ENCODE measurements at regions not wholly inside any gene's neighbourhood (a gene's known extent, or its start where the extent isn't known, plus 50 kb on each side); places are given as distances from the start of the nearest gene placed in this dataset.

GRCh38 chr16:66265556-66266141 is 100.8 kb upstream of the CDH5 start:
- Mint-ChIP-seq H3K27ac (no peak overlapping the region), H3K36me3 (ENCODE audit: low read depth) (no peaks in the 10 kb centered on the region), H3K4me3 (no peak overlapping the region), H3K9me3 (no peaks in the 10 kb centered on the region), H3K27me3 (peaks cover 51% of the 10 kb centered on the region), H3K4me1 (ENCODE audit: low read depth) (peaks cover 6% of the 10 kb centered on the region)
- DNase-seq: no peak

- no peak overlapping the region for H3K27ac Mint-ChIP-seq
- H3K4me1 Mint-ChIP-seq (ENCODE audit: low read depth): peaks cover 5% of the 10 kb centered on the region
- no peaks in the 10 kb centered on the region for H3K9me3 Mint-ChIP-seq
- peaks cover 49% of the 10 kb centered on the region for H3K27me3 Mint-ChIP-seq
- no peaks in the 10 kb centered on the region for H3K36me3 Mint-ChIP-seq (ENCODE audit: low read depth)
- H3K4me3 Mint-ChIP-seq: no peak overlapping the region
- no peak for DNase-seq
Measured at GRCh38 chr16:66265048-66265415, 101.5 kb upstream of the CDH5 start.

DNA sequence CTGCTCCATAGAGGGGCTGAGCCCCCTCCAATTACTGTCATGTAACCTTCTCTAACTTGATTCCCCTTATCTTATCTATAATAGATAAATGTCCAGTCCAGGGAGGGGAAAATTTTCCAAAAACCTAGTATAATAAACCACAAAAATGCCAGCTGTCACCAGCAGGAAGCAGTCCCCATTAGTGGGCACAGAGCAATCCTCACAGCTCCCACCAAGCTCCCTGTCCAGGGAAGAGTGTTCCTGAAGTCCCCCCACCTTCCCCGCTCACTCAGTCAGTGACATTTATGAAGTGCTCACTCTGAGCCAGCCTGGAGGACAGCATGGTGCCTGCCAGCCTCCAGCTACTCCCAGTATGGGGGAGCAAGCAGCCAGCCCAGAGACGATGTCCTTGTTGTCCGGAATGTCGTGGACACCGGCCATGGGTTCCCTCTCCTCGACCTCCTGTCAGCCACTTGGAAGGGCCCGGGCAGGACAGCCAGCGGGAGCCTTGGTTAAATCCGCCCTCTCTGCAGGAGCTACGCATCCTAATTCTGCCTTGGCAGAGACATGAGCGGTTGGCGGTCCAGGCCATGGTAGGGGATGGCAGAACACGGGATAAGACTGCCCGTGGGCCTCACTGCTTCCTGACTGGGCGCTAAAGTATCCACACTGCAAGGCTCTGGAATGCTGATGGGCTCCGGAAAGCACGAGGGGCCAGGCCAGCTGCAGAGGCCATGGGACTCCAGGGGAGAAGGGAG is 102.0 kb upstream of the CDH5 start:
- Mint-ChIP-seq H3K27ac (no peak overlapping the region), H3K4me1 (ENCODE audit: low read depth) (peaks cover 5% of the 10 kb centered on the region), H3K36me3 (ENCODE audit: low read depth) (no peaks in the 10 kb centered on the region), H3K9me3 (no peaks in the 10 kb centered on the region), H3K4me3 (no peak overlapping the region), H3K27me3 (peaks cover 48% of the 10 kb centered on the region)
- DNase-seq: no peak

DNA sequence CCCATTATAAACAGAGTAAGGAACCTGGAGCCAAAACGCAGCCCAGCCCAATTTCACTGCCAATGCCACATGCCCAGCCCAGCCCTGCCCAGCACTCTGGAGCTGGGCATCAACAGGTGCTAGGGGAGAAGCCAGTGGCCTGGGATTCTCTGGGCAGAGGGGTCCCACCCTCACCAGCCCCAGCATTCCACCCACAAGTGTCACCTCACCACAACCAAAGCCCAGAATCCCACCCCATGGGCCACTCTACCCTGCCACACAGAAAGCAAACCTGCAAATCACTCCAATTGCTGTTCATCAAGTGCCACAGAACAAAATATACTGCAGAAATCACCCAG is 102.5 kb upstream of the CDH5 start:
- no peak overlapping the region for H3K27ac Mint-ChIP-seq
- no peaks in the 10 kb centered on the region for H3K36me3 Mint-ChIP-seq (ENCODE audit: low read depth)
- no peak for DNase-seq
- H3K4me3 Mint-ChIP-seq: no peak overlapping the region
- H3K27me3 Mint-ChIP-seq: peaks cover 44% of the 10 kb centered on the region
- H3K9me3 Mint-ChIP-seq: no peaks in the 10 kb centered on the region
- peaks cover 5% of the 10 kb centered on the region for H3K4me1 Mint-ChIP-seq (ENCODE audit: low read depth)

GRCh38 chr16:66263168-66263972 is 103.1 kb upstream of the CDH5 start:
- no peak overlapping the region for H3K4me3 Mint-ChIP-seq
- DNase-seq: no peak
- no peak overlapping the region for H3K27ac Mint-ChIP-seq
- peaks cover 5% of the 10 kb centered on the region for H3K4me1 Mint-ChIP-seq (ENCODE audit: low read depth)
- H3K36me3 Mint-ChIP-seq (ENCODE audit: low read depth): no peaks in the 10 kb centered on the region
- peaks cover 42% of the 10 kb centered on the region for H3K27me3 Mint-ChIP-seq
- H3K9me3 Mint-ChIP-seq: no peaks in the 10 kb centered on the region

DNA sequence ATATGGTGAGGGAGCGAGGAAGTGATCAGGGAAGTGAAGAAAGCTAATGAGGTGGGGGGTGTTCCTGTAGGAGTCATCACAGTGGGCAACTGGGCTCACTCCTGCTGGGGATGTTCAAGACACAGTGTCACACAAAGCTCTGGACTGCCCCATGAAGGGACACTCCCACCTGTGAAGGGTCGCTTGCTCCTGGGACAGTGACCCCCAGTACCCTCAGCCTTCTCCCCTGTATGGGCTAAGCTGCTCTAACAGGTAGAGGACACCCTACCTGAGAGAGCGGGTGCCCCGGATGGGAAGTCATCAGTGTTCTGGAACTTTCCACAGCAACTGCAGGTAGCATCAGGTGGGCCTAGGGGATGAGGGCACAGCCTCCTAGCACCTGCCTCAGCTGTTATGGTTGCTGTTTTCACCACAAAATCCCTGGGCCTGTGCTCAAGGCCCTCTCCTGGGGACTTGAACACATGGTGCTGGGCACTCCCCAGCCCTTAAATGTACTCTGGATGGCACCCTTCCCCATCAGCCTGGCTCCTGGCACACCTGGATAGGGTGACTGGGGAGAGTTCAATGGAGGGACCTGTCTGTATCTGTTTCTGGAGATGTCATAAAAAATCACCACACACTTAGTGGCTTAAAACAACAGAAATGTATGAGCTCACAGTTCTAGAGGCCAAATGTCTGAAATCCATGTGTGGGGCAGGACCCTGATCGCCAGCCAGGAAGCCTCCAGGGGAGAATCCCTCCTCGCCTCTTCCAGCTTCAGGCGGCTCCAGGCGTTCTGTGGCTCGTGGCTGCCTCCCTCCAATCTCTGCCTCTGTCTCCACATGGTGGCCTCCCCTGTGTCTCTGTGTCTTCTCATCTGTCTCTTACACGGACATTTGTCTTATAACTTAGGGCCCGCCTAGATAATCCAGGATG is 104.0 kb upstream of the CDH5 start:
- DNase-seq: no peak
- Mint-ChIP-seq H3K27me3 (peaks cover 33% of the 10 kb centered on the region), H3K4me1 (ENCODE audit: low read depth) (peaks cover 5% of the 10 kb centered on the region), H3K4me3 (no peak overlapping the region), H3K27ac (no peak overlapping the region), H3K36me3 (ENCODE audit: low read depth) (no peaks in the 10 kb centered on the region), H3K9me3 (no peaks in the 10 kb centered on the region)

DNA sequence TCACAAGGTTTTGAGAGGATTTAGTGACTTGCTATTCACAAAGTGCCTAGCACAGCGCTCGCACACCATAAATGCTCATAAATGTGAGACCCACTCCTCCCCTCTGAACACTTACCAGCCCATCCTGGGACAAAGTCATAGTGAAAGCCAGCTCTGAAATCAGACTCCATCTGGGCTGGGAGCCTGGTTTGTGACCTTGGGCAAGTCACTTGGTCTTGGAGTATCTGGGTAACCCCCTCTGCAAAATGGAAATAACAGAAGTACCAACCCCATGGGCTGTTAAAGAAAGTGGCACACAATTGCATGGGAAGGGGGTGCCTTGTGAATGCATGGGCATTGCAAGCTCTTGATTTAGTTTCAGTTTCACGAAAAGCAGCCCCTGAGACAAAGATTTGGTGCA is 104.7 kb upstream of the CDH5 start:
- Mint-ChIP-seq H3K9me3 (no peaks in the 10 kb centered on the region), H3K27me3 (peaks cover 27% of the 10 kb centered on the region)

GRCh38 chr16:66260522-66261254 is 105.8 kb upstream of the CDH5 start:
- DNase-seq: no peak
- Mint-ChIP-seq H3K4me1 (ENCODE audit: low read depth) (no peaks in the 10 kb centered on the region), H3K4me3 (no peak overlapping the region), H3K27ac (no peak overlapping the region), H3K9me3 (no peaks in the 10 kb centered on the region), H3K27me3 (peaks cover 17% of the 10 kb centered on the region), H3K36me3 (ENCODE audit: low read depth) (no peaks in the 10 kb centered on the region)

More for the DNA sequence above, 104.7 kb upstream of the CDH5 start:
- Mint-ChIP-seq H3K4me1 (ENCODE audit: low read depth) (peaks cover 5% of the 10 kb centered on the region), H3K36me3 (ENCODE audit: low read depth) (no peaks in the 10 kb centered on the region), H3K4me3 (no peak overlapping the region), H3K27ac (no peak overlapping the region)
- no peak for DNase-seq

DNA sequence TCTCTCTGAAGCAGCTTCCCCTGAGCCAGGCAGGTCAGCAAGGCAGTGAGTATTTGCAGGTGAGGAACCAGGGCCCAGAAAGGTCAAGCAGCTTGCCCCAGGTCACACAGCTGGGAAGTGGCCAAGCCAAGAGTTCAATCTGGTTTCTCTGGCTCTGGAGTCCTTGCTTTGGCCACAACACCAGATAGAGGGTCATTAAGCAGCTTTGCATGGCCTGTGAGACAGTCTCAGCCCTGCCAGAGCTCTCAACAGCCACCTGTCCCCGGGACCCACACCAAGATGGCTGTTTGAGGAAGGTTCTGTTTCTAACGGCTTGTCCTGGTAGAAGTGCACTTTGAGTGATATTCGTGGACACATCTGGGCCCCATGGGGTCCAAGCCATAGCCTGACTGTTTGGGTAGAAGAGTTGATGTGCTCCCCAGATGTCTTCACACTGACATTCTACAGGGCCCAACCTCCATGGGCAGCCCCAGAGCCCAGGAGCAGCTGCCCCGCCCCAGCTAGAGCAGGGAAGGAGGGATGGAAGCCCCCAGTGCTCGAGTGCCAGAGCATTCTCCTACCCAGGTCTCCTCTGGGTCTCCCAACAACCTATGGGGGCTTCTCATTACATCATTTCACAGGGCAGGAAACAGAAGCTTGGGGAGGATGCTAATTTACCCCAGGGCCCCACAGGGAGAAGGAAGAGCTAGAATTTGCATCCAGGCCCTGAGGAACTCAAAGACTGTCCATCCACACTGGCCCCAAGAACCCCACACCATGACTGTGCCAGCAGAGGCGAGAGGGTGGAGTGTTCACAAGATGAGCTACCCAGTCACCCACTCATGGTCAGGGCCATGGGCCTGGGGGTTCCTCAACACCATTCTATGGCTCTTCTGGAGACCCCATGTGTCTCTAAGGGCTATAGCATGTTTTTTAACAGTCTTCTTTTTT is 107.3 kb upstream of the CDH5 start:
- peaks cover 4% of the 10 kb centered on the region for H3K27me3 Mint-ChIP-seq
- no peak overlapping the region for H3K4me3 Mint-ChIP-seq
- DNase-seq: no peak
- no peaks in the 10 kb centered on the region for H3K36me3 Mint-ChIP-seq (ENCODE audit: low read depth)
- no peaks in the 10 kb centered on the region for H3K9me3 Mint-ChIP-seq
- H3K27ac Mint-ChIP-seq: no peak overlapping the region
- H3K4me1 Mint-ChIP-seq (ENCODE audit: low read depth): no peaks in the 10 kb centered on the region

GRCh38 chr16:66256919-66257318 is 109.6 kb upstream of the CDH5 start:
- no peaks in the 10 kb centered on the region for H3K36me3 Mint-ChIP-seq (ENCODE audit: low read depth)

GRCh38 chr16:66255647-66256046 is 110.8 kb upstream of the CDH5 start:
- H3K4me3 Mint-ChIP-seq: no peak overlapping the region
- no peaks in the 10 kb centered on the region for H3K36me3 Mint-ChIP-seq (ENCODE audit: low read depth)
- no peaks in the 10 kb centered on the region for H3K4me1 Mint-ChIP-seq (ENCODE audit: low read depth)
- no peak for DNase-seq
- peaks cover 4% of the 10 kb centered on the region for H3K27me3 Mint-ChIP-seq
- no peak overlapping the region for H3K27ac Mint-ChIP-seq
- no peaks in the 10 kb centered on the region for H3K9me3 Mint-ChIP-seq

More at GRCh38 chr16:66256919-66257318, 109.6 kb upstream of the CDH5 start:
- H3K27ac Mint-ChIP-seq: no peak overlapping the region
- H3K27me3 Mint-ChIP-seq: peaks cover 4% of the 10 kb centered on the region
- H3K4me3 Mint-ChIP-seq: no peak overlapping the region
- no peaks in the 10 kb centered on the region for H3K4me1 Mint-ChIP-seq (ENCODE audit: low read depth)
- H3K9me3 Mint-ChIP-seq: no peaks in the 10 kb centered on the region
- DNase-seq: no peak

GRCh38 chr16:66254751-66255150 is 111.7 kb upstream of the CDH5 start:
- no peaks in the 10 kb centered on the region for H3K4me1 Mint-ChIP-seq (ENCODE audit: low read depth)
- H3K9me3 Mint-ChIP-seq: no peaks in the 10 kb centered on the region
- H3K4me3 Mint-ChIP-seq: no peak overlapping the region
- peaks cover 4% of the 10 kb centered on the region for H3K27me3 Mint-ChIP-seq
- DNase-seq: no peak
- no peaks in the 10 kb centered on the region for H3K36me3 Mint-ChIP-seq (ENCODE audit: low read depth)
- no peak overlapping the region for H3K27ac Mint-ChIP-seq

DNA sequence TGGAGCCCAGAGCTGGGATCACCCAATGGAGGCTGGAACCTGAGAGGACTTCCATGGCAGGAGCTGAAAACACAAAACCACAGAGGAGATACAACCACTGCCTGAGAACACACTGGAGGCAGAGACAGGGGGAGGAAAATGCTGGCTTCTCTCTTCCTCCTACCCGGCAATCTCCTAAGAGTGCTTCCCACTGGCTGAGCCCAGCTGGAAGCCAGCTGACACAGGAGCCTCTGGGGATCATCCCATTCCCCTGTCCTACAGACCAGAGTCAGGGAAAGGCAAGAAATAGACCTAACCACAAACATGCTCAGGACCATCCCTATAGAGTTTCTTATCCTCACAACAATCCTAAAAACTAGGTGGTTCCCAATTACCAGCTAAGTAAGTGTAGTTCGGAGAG is 112.4 kb upstream of the CDH5 start:
- H3K27ac Mint-ChIP-seq: no peak overlapping the region
- H3K4me3 Mint-ChIP-seq: no peak overlapping the region
- DNase-seq: no peak
- H3K36me3 Mint-ChIP-seq (ENCODE audit: low read depth): no peaks in the 10 kb centered on the region
- peaks cover 4% of the 10 kb centered on the region for H3K27me3 Mint-ChIP-seq
- H3K4me1 Mint-ChIP-seq (ENCODE audit: low read depth): no peaks in the 10 kb centered on the region
- no peaks in the 10 kb centered on the region for H3K9me3 Mint-ChIP-seq
